DMS153 treated with DMSO at 0.1 percent for 48 hours (cell line): ENCODE measurements at regions not wholly inside any gene's neighbourhood (a gene's known extent, or its start where the extent isn't known, plus 50 kb on each side); places are given as distances from the start of the nearest gene placed in this dataset.
"Not testable (repeated sequence)": the region's sequence is repeated elsewhere in the genome, so short reads cannot be mapped to it uniquely, and the experiment has no call there.

Source experiments
- DNase-seq: peaks from one replicate; lab custom pipeline; 2025; ENCODE audit not compliant: unreplicated experiment; lab: John Stamatoyannopoulos, UW

GRCh38 chr15:44817797-44818196 is 81.5 kb downstream of the TRIM69 start:
- DNase-seq, result not testable (repeated sequence)

GRCh38 chr15:44819331-44819987 is 83.1 kb downstream of the TRIM69 start:
- DNase-seq, result not testable (repeated sequence)

DNA sequence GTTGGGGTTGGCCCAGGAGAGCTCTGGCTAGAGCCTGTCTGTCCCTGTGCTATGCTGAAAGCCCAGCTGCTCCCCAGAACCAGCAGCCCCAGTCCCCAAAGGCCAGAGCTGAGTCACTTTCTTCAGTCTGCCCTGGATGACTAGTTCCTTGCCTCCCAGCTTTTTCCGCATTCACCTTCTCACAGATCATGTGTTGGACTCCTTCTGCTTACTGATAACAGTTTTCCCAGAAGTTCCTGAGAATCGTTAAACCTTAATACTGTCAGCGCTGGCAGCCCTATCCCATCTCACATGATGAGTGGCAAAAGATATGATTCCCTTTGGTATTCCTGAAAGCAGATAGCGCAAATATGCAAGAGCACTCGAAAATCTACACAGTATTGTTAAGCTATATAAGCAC is 84.2 kb downstream of the TRIM69 start:
- DNase-seq, result not testable (repeated sequence)

DNA sequence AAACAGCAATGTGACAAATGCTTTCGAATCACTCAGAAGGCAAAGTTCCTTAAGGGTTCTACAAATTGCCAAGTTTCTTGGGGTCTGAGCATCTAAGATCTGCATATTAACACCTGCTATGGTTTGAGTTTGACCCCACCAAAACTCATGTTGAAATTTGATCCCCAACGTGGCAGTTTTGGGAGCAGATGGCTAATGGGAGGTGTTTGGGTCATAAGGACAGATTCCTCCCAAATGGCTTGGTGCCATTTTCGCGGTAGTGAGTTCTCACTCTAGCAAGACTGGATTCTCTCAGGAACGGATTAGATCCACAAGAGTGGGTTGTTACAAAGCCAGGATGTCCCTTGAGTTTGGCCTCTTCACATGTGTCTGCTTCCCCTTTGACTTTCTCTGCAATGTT is 84.6 kb downstream of the TRIM69 start:
- DNase-seq, result not testable (repeated sequence)

DNA sequence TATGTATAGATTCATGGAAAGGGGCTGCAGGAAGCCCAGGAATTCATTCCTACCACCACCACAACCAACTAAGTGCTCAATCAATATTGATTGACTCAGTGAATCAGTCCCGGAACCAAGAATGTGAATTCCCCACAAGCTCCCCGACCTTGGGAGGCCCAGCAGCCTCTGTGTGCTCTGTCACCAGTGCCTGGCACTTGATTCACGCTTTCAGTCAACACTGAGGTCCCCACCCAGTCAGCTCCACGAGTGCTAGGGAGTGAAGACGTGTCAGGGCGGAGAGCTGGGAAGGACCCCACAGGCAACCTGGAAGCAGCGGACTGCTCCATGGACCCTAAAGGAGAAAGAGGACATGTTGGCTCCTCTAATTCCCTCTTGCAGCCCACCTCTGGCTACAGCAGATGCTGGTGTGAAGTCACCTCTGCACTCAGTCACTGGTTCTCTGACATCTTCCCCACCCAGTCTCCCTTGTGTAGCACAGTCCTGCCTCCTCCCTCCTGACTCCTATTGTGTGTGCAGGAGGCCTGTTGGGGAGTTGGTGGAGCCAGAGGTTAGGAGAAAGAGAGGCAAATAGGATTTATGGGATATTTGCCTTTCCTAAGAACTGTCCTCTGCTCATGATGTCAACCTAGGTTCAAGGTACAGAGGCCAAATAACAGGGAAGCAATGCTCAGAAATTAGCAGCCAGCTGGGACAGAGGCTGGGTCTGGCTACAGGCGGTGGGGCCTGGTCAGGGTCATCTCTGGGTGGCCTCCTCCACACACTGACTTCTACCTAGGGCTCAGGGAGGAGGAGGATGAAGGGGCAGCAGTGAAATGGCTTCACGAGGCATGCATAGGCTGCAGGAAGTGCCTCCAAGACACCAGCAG is 88.2 kb downstream of the TRIM69 start:
- DNase-seq, result not testable (repeated sequence)

DNA sequence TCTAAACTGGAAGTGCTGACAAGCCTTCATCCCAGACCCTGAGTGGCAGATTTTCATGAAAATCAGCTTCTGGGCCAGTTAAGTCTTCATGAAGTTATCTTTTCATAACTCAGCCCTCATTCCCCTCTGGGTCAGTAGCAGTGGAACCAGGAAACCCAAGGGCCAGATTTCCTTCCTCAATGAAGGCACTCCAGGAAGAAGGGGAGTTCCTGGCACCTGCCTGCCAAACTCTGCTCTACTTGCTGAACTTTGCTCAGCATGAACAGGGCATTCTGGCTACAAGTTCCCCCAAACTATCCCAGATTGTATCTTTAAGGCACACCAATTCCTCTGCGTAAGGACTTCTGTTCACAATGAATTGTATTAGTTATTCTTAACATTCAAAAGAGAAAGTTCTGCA is 90.3 kb downstream of the TRIM69 start:
- not testable (repeated sequence) for DNase-seq

DNA sequence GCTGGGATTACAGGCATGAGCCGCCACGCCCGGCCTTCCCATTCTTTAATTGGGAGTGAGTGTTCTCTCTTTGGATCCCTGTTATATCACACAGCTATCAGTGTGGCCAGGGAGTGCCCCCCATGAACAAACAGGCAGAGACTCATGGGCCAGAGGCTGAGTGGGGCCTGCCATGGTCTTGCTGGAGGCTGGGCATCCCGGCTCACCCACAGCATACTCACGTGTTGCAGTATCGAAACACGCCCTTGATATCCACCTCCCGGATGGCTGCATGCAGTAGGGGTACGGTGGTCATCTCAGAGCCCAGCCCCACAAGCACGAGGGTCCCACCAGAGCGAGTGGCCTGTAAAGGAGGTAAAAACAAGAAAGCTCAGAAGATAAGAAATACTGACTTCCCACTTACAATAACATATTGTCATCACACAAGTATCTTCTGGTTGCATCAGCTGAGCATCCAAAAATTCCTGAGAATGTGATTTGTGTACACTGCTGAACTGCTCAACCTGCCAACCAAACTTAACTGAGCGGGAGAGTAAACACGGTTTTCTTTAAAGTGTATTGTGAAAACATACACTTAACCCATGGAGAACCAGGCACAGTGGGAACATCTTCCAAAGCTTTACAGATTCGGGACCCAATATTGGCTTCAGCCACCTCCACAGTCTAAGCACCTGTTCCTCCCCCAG is 92.0 kb downstream of the TRIM69 start:
- not testable (repeated sequence) for DNase-seq

GRCh38 chr15:44829150-44829549 is 92.8 kb downstream of the TRIM69 start:
- DNase-seq, result not testable (repeated sequence)

GRCh38 chr15:44830692-44831408 is 94.5 kb downstream of the TRIM69 start:
- not testable (repeated sequence) for DNase-seq

DNA sequence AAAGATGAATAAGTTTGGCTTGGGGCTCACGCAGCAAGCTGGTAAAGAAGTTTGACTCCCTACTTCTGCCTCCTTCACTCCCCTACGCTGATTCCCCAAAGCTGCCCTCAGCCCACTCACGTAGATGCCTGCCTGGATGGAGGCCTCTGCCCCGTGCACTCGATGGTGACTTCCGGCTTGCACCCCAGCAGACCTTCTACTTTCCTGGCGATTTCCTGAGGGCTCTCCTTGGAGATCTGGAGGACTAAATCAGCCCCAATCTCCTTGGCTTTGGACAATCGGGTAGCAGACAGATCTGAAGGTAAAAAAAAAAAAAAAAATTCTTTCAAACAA is 95.0 kb downstream of the TRIM69 start:
- not testable (repeated sequence) for DNase-seq

- not testable (repeated sequence) for DNase-seq
Measured at GRCh38 chr15:44832133-44832532, 95.8 kb downstream of the TRIM69 start.

GRCh38 chr15:44833081-44833480 is 96.8 kb downstream of the TRIM69 start:
- not testable (repeated sequence) for DNase-seq

GRCh38 chr15:44833761-44834160 is 97.4 kb downstream of the TRIM69 start:
- not testable (repeated sequence) for DNase-seq

GRCh38 chr15:44835082-44835481 is 98.8 kb downstream of the TRIM69 start:
- DNase-seq, result not testable (repeated sequence)

DNA sequence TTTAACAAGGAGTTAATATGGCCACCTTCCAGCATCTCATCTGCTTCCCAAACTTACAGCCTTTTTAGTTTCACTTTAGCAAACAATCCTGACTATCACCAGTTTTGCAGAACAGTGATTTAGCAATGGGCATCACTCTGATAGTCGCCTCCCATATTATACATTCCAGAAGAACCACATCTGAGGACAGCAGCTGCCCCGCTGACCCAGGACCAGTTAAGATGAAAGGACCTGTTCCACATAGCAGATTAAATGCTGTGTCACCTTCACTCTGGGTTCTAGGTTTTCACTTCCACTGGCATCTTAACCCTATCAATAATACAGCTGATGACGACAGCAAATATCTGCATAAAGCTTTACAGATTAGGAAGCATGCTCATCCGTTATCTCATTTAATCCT is 99.8 kb downstream of the TRIM69 start:
- no peak for DNase-seq

GRCh38 chr15:44838929-44839328 is 102.6 kb downstream of the TRIM69 start:
- not testable (repeated sequence) for DNase-seq

GRCh38 chr15:44841762-44842161 is 105.4 kb downstream of the TRIM69 start:
- not testable (repeated sequence) for DNase-seq

- not testable (repeated sequence) for DNase-seq
Measured at GRCh38 chr15:44842883-44843282, 106.6 kb downstream of the TRIM69 start.

DNA sequence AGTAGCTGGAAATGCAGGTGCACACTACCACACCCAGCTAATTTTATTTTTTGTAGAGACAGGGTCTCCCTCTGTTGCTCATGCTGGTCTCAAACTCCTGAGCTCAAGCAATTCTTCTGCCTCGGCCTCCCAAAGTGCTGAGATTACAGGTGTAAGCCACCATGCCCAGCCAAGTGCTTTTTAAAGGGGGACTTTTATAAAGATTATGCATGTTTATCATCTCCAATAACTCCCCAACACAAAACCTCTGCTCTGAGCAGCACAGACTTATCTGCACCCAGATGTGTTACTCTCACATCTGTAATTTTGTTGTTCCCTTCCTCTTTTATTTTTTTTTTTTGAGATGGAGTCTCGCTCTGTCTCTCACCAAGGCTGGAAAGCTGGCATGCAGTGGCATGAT is 108.6 kb downstream of the TRIM69 start:
- DNase-seq, result not testable (repeated sequence)

- not testable (repeated sequence) for DNase-seq
Measured at GRCh38 chr15:44846156-44846555, 109.8 kb downstream of the TRIM69 start.

DNA sequence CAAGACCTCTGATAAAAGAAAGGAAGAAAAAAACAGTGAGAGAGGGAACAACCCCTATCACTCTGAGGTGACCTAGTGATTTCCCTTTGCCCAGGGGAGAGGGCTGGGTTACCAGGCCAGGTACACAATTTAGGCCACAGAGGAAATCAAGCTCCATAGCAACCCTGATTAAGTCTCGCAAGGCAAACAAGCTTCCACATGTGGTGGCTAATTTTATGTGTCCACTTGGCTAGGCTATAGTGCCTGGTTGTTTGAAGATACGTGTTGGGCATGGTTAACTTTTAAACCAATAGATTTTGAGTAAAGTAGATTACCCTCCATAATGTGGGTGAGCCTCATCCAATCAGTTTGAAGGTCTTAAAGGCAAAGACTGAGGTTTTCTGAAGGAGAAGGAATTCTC is 108.9 kb upstream of the TERB2 start:
- not testable (repeated sequence) for DNase-seq
